ENCODE measurements at regions not wholly inside any gene's neighbourhood (a gene's known extent, or its start where the extent isn't known, plus 50 kb on each side); places are given as distances from the start of the nearest gene placed in this dataset.

DNA sequence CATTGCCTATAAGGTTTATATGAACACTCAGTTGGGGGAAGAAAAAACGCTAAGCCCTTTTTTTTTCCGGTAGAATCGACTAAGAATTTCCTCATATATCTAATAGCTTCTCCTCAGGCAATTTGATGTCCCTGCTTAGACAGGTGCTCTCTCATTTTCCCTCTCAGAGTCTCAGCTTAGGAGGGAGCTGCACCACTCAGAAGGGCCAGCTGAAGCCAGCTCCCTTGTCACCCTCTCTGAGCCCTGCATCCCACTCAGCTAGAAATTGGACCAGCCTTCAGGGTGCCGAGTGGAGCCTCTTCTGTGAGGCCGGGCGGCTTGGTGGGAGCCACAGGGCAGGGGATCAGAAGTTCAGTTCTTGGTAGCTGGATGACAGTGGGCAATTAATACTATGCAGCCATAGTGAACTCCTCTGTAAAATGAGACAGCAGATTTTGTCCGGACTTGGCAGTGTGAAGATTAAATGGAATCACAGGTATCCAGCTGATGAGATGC, 368.5 kb downstream of the MAFB start:
- DNase-seq, result no peak

DNA sequence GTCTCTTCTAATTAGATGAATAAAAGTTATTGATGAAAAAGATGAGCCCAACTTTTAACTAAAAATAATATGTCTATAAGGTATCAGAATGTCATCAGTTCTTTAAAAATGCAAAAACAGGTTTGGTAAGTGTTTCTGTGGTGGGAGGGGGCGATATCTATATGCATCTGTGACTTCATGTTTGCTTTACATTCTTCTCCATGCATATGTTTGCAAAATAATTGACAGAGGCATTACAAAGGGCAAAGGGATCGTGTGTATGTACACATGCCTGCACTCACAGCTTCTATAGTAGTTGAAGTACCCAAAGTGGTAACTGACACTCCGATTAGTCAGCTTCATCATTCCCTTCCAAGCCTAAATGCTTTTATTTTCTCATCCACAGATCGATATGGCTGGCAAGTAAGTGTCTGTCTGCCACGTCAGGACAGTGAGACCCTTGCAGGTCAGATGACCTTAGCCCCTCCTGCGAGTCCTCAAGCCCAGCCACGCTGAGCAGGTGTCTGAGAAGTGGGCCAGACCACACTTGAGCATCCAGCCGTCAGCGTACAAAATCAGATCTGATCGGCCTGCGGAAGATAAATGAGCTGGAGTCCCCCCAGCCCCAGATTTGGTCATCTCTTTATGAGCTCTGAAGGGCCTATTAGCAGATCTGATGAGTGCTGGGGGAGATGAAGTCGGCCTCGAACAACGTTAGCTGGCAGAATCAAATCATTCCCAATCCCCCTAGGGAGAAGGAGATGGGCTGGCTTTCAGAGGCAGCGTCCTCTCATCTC, 369.1 kb downstream of the MAFB start:
- peak; percentile 17 to 71 (median 60) for DNase-seq

DNA sequence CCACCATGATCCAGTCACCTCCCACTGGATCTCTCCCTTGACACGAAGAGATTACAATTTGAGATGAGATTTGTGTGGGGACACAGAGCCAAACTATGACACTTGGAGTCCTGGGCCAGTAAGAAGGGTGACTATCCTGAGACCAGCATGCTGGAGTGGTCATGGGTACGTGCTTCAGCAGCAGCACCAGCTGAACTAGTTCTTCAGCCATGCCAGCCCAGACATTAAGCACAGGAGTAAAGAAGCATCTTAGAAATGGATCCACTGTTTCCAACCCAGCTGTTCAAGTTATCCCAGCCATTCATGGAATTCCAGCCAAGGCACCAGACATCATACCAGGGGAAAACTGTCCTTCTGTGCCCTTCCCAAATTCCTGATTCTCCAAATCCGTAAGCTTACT, 370.0 kb downstream of the MAFB start:
- no peak for DNase-seq

GRCh38 chr20:40317156-40317790, 371.8 kb downstream of the MAFB start:
- DNase-seq, result no peak

DNA sequence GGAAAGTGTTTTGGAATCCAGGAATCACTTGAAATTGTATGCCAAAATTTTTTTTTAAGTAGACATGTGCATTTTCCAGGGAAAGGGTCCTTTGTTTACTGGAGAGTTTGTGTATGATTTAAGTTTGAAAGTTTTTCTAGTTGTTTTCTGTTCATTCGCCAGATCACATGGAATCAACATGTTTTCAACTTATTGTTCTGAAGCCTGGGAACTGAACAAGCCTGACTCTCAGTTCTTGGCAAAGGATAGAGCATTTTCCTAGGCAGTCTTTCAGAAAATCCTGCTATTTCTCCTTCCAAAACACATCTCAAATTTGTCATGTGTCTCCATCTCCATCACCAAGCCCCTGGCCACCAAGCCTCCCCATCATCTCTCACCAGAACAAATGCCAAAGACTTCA, 374.8 kb downstream of the MAFB start:
- peak; percentile 77 to 92 (median 87) for DNase-seq

DNA sequence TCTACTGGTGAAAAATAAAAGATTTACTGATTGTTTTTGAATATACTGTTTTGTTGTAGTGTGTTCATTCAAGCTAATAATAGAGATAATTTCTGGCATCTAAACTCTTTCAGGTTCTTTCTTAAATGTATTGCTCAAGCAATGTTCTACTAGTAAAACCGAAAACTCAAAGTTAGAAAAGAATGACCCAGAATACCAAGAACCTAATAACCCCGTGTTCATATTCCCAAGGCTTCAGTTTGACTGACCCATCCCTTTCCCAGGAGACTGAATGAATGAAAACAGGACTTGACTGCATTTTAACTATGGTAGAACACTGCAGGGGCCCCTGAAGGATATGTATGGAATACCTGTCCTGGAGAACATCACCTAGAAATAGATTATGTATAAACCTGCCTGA, 375.3 kb downstream of the MAFB start:
- no peak for DNase-seq

- no peak for DNase-seq
Measured at GRCh38 chr20:40309731-40310130, 379.3 kb downstream of the MAFB start.

- DNase-seq, result no peak
Measured at GRCh38 chr20:40307997-40308396, 381.0 kb downstream of the MAFB start.

- no peak for DNase-seq
Measured at GRCh38 chr20:40307268-40307667, 381.8 kb downstream of the MAFB start.

GRCh38 chr20:40305303-40305702, 383.7 kb downstream of the MAFB start:
- DNase-seq, result no peak

DNA sequence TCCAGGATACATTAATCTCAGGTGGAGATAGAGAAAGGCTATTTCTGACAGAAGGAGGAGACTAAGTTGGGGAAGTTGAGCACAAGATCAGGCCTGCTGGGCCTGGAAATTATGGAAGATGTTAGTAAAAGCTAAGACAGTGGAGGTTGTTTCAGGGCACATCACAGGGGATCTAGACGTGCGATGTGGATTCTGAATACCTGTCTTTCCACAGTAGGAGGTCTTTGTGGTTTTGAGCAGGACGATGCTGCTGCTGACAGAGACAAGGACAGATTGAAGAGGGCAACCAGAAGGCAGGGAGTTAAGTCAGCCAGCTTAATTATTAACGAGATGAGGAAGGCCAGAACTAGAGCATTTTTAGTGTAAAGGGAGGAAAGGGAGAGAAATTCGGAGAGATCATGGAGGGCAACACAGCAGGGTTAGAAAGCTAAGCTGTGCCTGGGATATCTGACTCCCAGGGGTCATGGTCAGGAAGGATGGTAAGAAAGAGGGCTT, 384.9 kb downstream of the MAFB start:
- no peak for DNase-seq

DNA sequence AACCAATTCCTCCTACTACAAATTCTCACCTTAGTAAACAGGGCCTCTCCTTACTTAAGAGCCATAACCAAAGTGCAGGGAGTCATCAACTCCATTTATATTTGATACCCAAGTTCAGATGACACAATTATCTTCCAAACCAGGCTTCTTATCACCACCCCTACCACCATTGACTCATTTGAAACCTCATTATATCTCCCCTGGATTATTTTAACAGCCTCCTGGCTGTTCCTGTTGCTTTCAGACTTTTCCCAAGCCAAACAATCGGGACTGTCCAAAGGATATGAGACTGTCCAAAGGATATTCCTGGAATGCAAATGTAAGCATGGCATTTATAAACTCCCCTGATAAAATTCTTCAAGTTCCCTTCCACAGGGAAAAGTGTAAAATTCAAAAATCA, 394.3 kb downstream of the MAFB start:
- DNase-seq, result no peak

- DNase-seq, result no peak
Measured at GRCh38 chr20:40294175-40294574, 394.9 kb downstream of the MAFB start.

DNA sequence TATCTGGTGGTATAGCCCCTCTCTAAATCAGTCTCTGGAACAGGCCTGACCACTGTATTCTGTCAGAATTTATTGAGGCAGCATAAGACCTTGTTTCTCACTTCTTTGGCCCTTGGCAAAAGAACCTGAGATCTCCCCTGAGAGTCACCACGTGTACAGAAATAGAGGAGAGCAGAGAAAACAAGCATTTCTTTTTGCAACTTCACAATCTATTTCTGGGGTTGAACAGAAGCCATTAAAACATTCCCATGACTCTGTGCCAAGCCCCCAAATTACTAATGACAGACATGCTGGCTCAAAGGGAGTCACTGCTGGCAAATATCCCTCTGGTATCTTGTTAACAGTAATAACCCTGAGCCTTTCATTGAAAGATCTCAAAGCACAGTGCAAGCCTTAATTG, 395.3 kb downstream of the MAFB start:
- DNase-seq, result peak in 1 of 3 donors; percentile 43

GRCh38 chr20:40291493-40292135, 397.4 kb downstream of the MAFB start:
- no peak for DNase-seq

- DNase-seq, result no peak
Measured at GRCh38 chr20:40287683-40288082, 401.4 kb downstream of the MAFB start.

DNA sequence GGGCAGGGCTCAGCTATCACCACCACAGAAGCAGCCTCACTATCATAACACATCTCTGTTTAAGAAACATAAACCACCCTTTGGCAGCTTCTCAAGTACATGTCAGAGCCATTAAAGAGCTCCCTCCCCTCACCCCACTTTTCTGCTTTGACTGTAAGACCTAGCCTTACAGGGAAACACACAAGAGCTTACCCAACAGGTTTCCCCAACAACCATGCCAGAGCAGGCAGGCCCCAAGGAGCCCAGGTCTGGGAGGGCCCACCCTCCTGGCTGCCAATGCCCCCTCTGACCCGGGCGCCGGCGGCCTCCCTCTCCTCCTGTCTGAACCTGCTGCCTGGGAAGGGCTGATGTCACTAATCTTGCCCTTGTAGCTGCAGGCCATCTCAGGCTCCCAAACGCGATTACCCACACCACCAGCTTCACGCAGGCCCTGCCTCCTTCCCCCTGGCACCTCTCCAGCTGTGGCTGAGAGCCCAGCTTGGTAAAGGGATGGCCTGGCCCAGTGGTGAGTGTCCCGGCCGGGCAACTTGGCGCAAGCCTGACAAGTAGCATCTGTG, 402.0 kb downstream of the MAFB start:
- peak; percentile 46 to 60 (median 51) for DNase-seq

GRCh38 chr20:40284611-40285010, 404.4 kb downstream of the MAFB start:
- no peak for DNase-seq

- DNase-seq, result no peak
Measured at GRCh38 chr20:40283689-40284088, 405.3 kb downstream of the MAFB start.

DNA sequence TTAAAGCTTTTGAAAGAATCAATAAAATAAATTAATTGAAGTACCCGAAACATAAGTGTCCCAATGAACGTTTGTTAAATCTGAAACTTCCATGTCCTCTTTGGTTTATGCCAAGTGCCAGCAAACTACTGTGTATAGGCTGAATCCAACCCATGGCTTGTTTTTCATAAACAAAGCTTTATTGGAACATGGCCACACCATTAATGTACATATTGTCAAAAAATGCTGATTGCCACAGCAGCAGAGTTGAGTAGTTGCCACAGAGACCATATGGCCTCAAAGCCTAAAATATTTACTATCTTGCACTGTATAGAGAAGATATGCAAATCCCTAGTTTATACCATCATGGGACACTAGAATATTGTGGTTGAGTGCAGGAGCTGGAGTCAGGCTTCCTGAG, 406.1 kb downstream of the MAFB start:
- DNase-seq, result no peak

DNA sequence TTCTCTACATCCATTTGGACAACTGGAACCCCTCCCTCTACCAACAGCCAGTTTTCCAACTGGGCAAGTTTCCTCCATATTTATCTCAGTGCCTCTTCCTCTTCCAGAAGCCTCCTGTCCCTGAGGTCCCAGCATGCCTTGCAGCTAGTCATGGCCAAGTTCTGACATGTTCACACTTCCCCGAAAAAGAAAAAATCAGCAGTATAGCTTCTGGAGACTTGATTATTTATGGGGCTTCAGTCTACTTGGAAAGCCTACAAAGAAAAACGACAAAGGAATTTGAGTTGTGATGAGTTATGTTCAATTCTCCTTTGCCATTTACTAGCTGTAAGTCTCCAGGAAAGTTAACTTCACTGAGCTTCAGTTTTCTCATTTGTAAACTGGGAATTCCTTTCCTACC, 406.5 kb downstream of the MAFB start:
- DNase-seq, result peak in 2 of 3 donors; percentile 24 to 59

DNA sequence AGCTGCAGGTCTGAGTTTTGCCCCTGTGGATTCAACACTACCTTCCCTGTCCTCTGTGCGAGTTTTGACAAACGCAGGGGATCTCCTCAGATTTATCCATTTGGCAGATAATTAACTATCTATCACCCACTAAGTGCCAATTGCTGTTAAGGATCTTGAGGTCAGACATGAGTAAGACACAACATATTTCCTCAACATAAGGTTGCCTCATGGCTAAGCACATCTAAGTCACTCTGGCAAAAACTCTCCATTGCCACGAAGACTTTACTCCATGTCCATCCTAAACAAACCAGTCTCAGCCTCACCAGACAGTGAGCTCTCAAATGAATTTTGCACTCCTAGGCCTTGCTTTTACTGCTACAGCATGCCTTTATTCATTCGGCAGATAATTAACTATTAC, 408.4 kb downstream of the MAFB start:
- DNase-seq, result no peak
